ENCODE measurements at regions not wholly inside any gene's neighbourhood (a gene's known extent, or its start where the extent isn't known, plus 50 kb on each side); places are given as distances from the start of the nearest gene placed in this dataset.

- no peak overlapping the region for H3K4me3 ChIP-seq (ENCODE audit: control insufficient read depth in 2 of 3, extremely low read depth in 1 of 3, insufficient read depth in 2 of 3, low read depth in 1 of 3, low read length in 3 of 3)
- no peaks in the 10 kb centered on the region for H3K9me1 ChIP-seq (ENCODE audit: control insufficient read depth, extremely low read depth, insufficient read depth, low read length)
- peaks cover 8 to 17% of the 10 kb centered on the region in 2 experiments for H3K36me3 ChIP-seq (ENCODE audit: control insufficient read depth in 2 of 2, extremely low read depth in 1 of 2, insufficient read depth in 2 of 2, low read length in 2 of 2)
- no peak for FAIRE-seq
- H4K20me1 ChIP-seq (ENCODE audit: control insufficient read depth, extremely low read depth, insufficient read depth, low read length): no peaks in the 10 kb centered on the region
- no peak overlapping the region for H3K27ac ChIP-seq (ENCODE audit: control insufficient read depth, insufficient read depth, low read length)
- H3K9ac ChIP-seq (ENCODE audit: control insufficient read depth, extremely low read depth, insufficient read depth, low read length): no peak overlapping the region
- no peaks in the 10 kb centered on the region for H3K4me1 ChIP-seq (ENCODE audit: control insufficient read depth, extremely low read depth, insufficient read depth, low read length)
- H3K4me2 ChIP-seq (ENCODE audit: control insufficient read depth, extremely low read depth, insufficient read depth, low read depth, low read length): no peak overlapping the region
- H3K27me3 ChIP-seq (ENCODE audit: control insufficient read depth, extremely low read depth, insufficient read depth, low read length): no peaks in the 10 kb centered on the region
- no peaks in the 10 kb centered on the region for H3K9me3 ChIP-seq (ENCODE audit: control insufficient read depth, low read depth, low read length)
- TF ChIP-seq CTCF (optimal IDR thresholded peaks at IDR 0.05 in 1 of 3, IDR thresholded peaks at IDR 0.05 in 1 of 3, conservative IDR thresholded peaks at IDR 0.05 in 1 of 3; ENCODE audit: extremely low read depth in 1 of 3, insufficient read depth in 2 of 3, low read length in 3 of 3) (no peak), EZH2 (IDR thresholded peaks at IDR 0.05; ENCODE audit: low read length) (no peak)
- dilution Hi-C loops (cut with MboI; ENCODE audit: extremely low pct_ligation_motif_present, low sequenced_read_pairs): no loop called here
- peaks cover 20% of the 10 kb centered on the region for H3K79me2 ChIP-seq (ENCODE audit: control insufficient read depth, insufficient read depth, low read length)
- DNase-seq (ENCODE audit: low read depth, low spot score): no peak
- H2AFZ ChIP-seq (ENCODE audit: control insufficient read depth, low read length): no peak overlapping the region
These were observed 245.3 kb upstream of the WWC1 start for GRCh38 chr5:168046163-168046562.

- FAIRE-seq (peak; percentile 60), DNase-seq (ENCODE audit: low read depth, low spot score) (peak; percentile 11)
- Histone ChIP-seq H3K9me3 (ENCODE audit: control insufficient read depth, low read depth, low read length) (no peaks in the 10 kb centered on the region), H3K9ac (ENCODE audit: control insufficient read depth, extremely low read depth, insufficient read depth, low read length) (no peak overlapping the region), H2AFZ (ENCODE audit: control insufficient read depth, low read length) (no peak overlapping the region), H3K4me2 (ENCODE audit: control insufficient read depth, extremely low read depth, insufficient read depth, low read depth, low read length) (no peak overlapping the region), H3K9me1 (ENCODE audit: control insufficient read depth, extremely low read depth, insufficient read depth, low read length) (no peaks in the 10 kb centered on the region), H3K36me3 (ENCODE audit: control insufficient read depth in 2 of 2, extremely low read depth in 1 of 2, insufficient read depth in 2 of 2, low read length in 2 of 2) (peaks cover 10% of the 10 kb centered on the region in 2 experiments), H3K79me2 (ENCODE audit: control insufficient read depth, insufficient read depth, low read length) (peaks cover 12% of the 10 kb centered on the region), H4K20me1 (ENCODE audit: control insufficient read depth, extremely low read depth, insufficient read depth, low read length) (no peaks in the 10 kb centered on the region), H3K27me3 (ENCODE audit: control insufficient read depth, extremely low read depth, insufficient read depth, low read length) (no peaks in the 10 kb centered on the region), H3K27ac (ENCODE audit: control insufficient read depth, insufficient read depth, low read length) (no peak overlapping the region), H3K4me3 (ENCODE audit: control insufficient read depth in 2 of 3, extremely low read depth in 1 of 3, insufficient read depth in 2 of 3, low read depth in 1 of 3, low read length in 3 of 3) (no peak overlapping the region), H3K4me1 (ENCODE audit: control insufficient read depth, extremely low read depth, insufficient read depth, low read length) (no peaks in the 10 kb centered on the region)
- TF ChIP-seq CTCF (optimal IDR thresholded peaks at IDR 0.05 in 1 of 3, IDR thresholded peaks at IDR 0.05 in 1 of 3, conservative IDR thresholded peaks at IDR 0.05 in 1 of 3; ENCODE audit: extremely low read depth in 1 of 3, insufficient read depth in 2 of 3, low read length in 3 of 3) (peak; percentile 34 to 85 (median 56)), EZH2 (IDR thresholded peaks at IDR 0.05; ENCODE audit: low read length) (no peak)
- dilution Hi-C loops (cut with MboI; ENCODE audit: extremely low pct_ligation_motif_present, low sequenced_read_pairs): no loop called here
These were observed 244.3 kb upstream of the WWC1 start for GRCh38 chr5:168047043-168047668.

Data from keratinocyte (primary cell).